ENCODE measurements at regions not wholly inside any gene's neighbourhood (a gene's known extent, or its start where the extent isn't known, plus 50 kb on each side); places are given as distances from the start of the nearest gene placed in this dataset.

GRCh38 chr13:21814604-21815003 lies 143.7 kb downstream of the FGF9 start:
- no TSS peak for BruUV-seq (replicated peaks)
- ATAC-seq: no peak
- ChIA-PET CTCF (no interaction called here), POLR2A (no interaction called here)
- no peak for TF ChIP-seq SIN3A (IDR thresholded peaks at IDR 0.05; ENCODE audit: borderline replicate concordance, insufficient read depth, low read depth, low read length)
- TF ChIP-seq CTCF (IDR thresholded peaks at IDR 0.05): no peak
- no peak for TF ChIP-seq POLR2AphosphoS5 (IDR thresholded peaks at IDR 0.05; ENCODE audit: low read depth, low read length)
- no peak for TF ChIP-seq REST (IDR thresholded peaks at IDR 0.05; ENCODE audit: insufficient read depth in 1 of 2, low read depth in 2 of 2, low read length in 1 of 2)
- TF ChIP-seq TCF7L2 (IDR thresholded peaks at IDR 0.05; ENCODE audit: low read depth, low read length): no peak
- DNase-seq (ENCODE audit: low read depth, low spot score): no peak
- intact Hi-C loops (cut with micrococcal nuclease; ENCODE audit: unreplicated experiment) (no loop called here), in situ Hi-C loops (cut with HindIII; ENCODE audit: low pct_unique_long_range_greater_than_20kb, low sequenced_read_pairs) (no loop called here)
- Histone ChIP-seq H3K9me3 (ENCODE audit: control insufficient read depth, insufficient read depth, low read depth, low read length) (no peaks in the 10 kb centered on the region), H3K27me3 (ENCODE audit: control insufficient read depth, insufficient read depth, low read length) (peaks cover 5% of the 10 kb centered on the region; the same call in 1 of the 2 replicates), H3K36me3 (ENCODE audit: control insufficient read depth, insufficient read depth, low read length) (no peaks in the 10 kb centered on the region), H3K27ac (ENCODE audit: low read length) (no peak overlapping the region), H3K4me1 (ENCODE audit: control insufficient read depth, insufficient read depth, low read length) (no peaks in the 10 kb centered on the region), H3K4me3 (ENCODE audit: low read depth in 2 of 2, low read length in 2 of 2) (no peak overlapping the region)

DNA sequence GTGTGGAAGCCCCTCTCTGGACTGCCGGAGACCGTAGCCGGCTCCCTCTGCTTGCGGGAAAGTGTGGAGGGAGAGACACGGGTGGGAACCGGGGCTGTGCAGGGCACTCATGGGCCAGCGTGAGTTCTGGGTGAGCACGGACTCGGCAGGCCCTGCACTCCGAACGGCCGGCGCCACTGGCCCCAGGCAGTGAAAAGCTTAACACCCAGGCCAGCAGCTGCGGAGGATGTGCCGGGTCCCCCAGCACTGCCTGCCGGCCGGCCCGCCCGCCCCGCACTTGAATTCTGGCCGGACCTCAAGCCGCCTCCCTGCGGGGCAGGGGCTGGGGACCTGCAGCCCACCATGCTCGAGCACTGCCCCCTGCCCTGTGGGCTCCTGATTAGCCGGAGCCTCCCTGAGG lies 147.0 kb downstream of the FGF9 start:
- in situ Hi-C loops (cut with HindIII; ENCODE audit: low pct_unique_long_range_greater_than_20kb, low sequenced_read_pairs): no loop called here
- CTCF ChIA-PET: no interaction called here
- intact Hi-C loops (cut with micrococcal nuclease; ENCODE audit: unreplicated experiment): no loop called here

More for the DNA sequence above, 147.0 kb downstream of the FGF9 start:
- Histone ChIP-seq H3K36me3 (ENCODE audit: control insufficient read depth, insufficient read depth, low read length) (no peaks in the 10 kb centered on the region), H3K4me1 (ENCODE audit: control insufficient read depth, insufficient read depth, low read length) (no peaks in the 10 kb centered on the region), H3K27ac (ENCODE audit: low read length) (no peak overlapping the region), H3K27me3 (ENCODE audit: control insufficient read depth, insufficient read depth, low read length) (peaks cover 5% of the 10 kb centered on the region; the same call in 1 of the 2 replicates), H3K4me3 (ENCODE audit: low read depth in 2 of 2, low read length in 2 of 2) (no peak overlapping the region), H3K9me3 (ENCODE audit: control insufficient read depth, insufficient read depth, low read depth, low read length) (no peaks in the 10 kb centered on the region)
- TF ChIP-seq POLR2AphosphoS5 (IDR thresholded peaks at IDR 0.05; ENCODE audit: low read depth, low read length): no peak
- no peak for TF ChIP-seq TCF7L2 (IDR thresholded peaks at IDR 0.05; ENCODE audit: low read depth, low read length)
- TF ChIP-seq CTCF (IDR thresholded peaks at IDR 0.05): no peak
- POLR2A ChIA-PET: no interaction called here
- ATAC-seq: no peak
- BruUV-seq (replicated peaks): no TSS peak
- DNase-seq (ENCODE audit: low read depth, low spot score): no peak
